ENCODE measurements at regions not wholly inside any gene's neighbourhood (a gene's known extent, or its start where the extent isn't known, plus 50 kb on each side); places are given as distances from the start of the nearest gene placed in this dataset.

GRCh38 chr16:9381905-9382304, 290.5 kb downstream of the HAPSTR1 start (continued):
- TF ChIP-seq CSRNP3 (CRISPR knock-in tag; IDR thresholded peaks at IDR 0.05) (no peak), PATZ1 (CRISPR knock-in tag; IDR thresholded peaks at IDR 0.05; ENCODE audit: borderline replicate concordance) (no peak), ISL1 (CRISPR knock-in tag; IDR thresholded peaks at IDR 0.05) (no peak), ZNF8 (CRISPR knock-in tag; IDR thresholded peaks at IDR 0.05) (no peak), OSR1 (CRISPR knock-in tag; IDR thresholded peaks at IDR 0.05) (no peak), ZC3H10 (CRISPR knock-in tag; IDR thresholded peaks at IDR 0.05) (no peak), CSDC2 (CRISPR knock-in tag; IDR thresholded peaks at IDR 0.05) (no peak)

DNA sequence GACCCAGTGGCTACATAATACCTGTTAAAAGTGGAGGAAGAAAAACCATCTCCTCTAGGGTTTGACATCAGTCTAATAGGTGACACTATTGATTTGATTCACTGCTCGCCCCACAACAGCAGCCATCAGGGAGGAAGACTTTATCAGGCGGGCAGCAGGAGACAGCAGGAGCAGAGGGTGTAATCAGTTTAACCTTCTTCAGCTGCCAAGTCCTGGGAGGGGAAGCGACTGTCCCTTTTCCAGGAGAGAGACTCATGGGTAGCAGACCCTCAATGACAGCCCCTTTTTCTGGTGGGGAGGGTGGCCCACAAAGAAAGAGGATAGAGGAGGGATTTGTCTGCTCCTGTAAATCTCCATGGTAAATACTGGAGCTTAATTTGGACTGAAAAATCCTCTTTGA, 291.8 kb downstream of the HAPSTR1 start:
- no peak for ATAC-seq
- TF ChIP-seq SNAI2 (CRISPR knock-in tag; IDR thresholded peaks at IDR 0.05) (no peak), CREB5 (CRISPR knock-in tag; IDR thresholded peaks at IDR 0.05; ENCODE audit: low read depth) (no peak), POU6F1 (CRISPR knock-in tag; IDR thresholded peaks at IDR 0.05; ENCODE audit: borderline replicate concordance, low read depth) (no peak), ZNF565 (CRISPR knock-in tag; conservative IDR thresholded peaks at IDR 0.05; ENCODE audit: low read depth) (no peak), ARNTL (CRISPR knock-in tag; IDR thresholded peaks at IDR 0.05; ENCODE audit: borderline replicate concordance, low read depth) (no peak), ESRRG (CRISPR knock-in tag; IDR thresholded peaks at IDR 0.05) (no peak), ISL1 (CRISPR knock-in tag; IDR thresholded peaks at IDR 0.05) (no peak), ZNF8 (CRISPR knock-in tag; IDR thresholded peaks at IDR 0.05) (no peak), GLIS3 (CRISPR knock-in tag; IDR thresholded peaks at IDR 0.05) (no peak), ZFP3 (CRISPR knock-in tag; IDR thresholded peaks at IDR 0.05) (no peak), CSRNP3 (CRISPR knock-in tag; IDR thresholded peaks at IDR 0.05) (no peak), PATZ1 (CRISPR knock-in tag; IDR thresholded peaks at IDR 0.05; ENCODE audit: borderline replicate concordance) (no peak), BACH2 (CRISPR knock-in tag; IDR thresholded peaks at IDR 0.05; ENCODE audit: borderline replicate concordance) (no peak)
- TF ChIP-seq, protein P1, sequence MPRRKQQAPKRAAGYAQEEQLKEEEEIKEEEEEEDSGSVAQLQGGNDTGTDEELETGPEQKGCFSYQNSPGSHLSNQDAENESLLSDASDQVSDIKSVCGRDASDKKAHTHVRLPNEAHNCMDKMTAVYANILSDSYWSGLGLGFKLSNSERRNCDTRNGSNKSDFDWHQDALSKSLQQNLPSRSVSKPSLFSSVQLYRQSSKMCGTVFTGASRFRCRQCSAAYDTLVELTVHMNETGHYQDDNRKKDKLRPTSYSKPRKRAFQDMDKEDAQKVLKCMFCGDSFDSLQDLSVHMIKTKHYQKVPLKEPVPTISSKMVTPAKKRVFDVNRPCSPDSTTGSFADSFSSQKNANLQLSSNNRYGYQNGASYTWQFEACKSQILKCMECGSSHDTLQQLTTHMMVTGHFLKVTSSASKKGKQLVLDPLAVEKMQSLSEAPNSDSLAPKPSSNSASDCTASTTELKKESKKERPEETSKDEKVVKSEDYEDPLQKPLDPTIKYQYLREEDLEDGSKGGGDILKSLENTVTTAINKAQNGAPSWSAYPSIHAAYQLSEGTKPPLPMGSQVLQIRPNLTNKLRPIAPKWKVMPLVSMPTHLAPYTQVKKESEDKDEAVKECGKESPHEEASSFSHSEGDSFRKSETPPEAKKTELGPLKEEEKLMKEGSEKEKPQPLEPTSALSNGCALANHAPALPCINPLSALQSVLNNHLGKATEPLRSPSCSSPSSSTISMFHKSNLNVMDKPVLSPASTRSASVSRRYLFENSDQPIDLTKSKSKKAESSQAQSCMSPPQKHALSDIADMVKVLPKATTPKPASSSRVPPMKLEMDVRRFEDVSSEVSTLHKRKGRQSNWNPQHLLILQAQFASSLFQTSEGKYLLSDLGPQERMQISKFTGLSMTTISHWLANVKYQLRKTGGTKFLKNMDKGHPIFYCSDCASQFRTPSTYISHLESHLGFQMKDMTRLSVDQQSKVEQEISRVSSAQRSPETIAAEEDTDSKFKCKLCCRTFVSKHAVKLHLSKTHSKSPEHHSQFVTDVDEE (CRISPR knock-in tag; IDR thresholded peaks at IDR 0.05): no peak

All from SK-N-SH treated with all-trans-retinoic acid at 6 μM for 48 hours (cell line).